ENCODE measurements at regions not wholly inside any gene's neighbourhood (a gene's known extent, or its start where the extent isn't known, plus 50 kb on each side); places are given as distances from the start of the nearest gene placed in this dataset.

DNA sequence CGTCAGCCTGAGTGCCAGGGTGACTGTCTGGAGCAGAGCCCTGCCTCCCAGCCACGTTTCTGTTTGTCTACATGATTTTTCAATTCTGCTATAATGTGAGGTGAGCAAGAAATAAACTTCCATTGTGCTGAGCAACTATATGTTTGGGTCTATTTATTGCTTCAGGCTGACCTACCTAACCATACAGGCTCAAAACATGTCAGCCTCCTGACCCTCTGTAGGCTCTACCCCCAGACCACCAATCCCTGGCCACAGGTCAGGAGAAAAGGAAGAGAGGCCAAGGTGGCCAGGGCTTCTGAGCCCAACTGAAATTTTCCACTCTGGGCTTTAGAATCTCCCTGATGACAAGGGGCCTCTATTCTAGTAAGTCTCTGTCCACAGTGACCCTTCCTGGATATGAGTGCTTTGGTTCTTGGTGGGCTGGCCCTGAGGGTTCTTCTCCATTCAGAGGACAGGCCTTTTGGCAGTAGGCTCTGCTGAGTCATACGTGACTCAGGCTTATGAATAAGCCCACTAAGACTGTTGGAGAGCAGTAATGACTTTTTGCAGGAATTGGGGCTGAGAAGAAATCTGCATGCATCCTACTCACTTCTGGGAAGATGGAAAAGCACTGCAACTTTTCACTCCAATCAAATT, 117.2 kb upstream of the TBCA start:
- DNase-seq (peak in 1 of 5 donors; percentile 42), ATAC-seq (peak in 2 of 4 donors; percentile 55 to 69)
- TF ChIP-seq POLR2A (IDR thresholded peaks at IDR 0.05): no peak
- TF ChIP-seq, protein P1, sequence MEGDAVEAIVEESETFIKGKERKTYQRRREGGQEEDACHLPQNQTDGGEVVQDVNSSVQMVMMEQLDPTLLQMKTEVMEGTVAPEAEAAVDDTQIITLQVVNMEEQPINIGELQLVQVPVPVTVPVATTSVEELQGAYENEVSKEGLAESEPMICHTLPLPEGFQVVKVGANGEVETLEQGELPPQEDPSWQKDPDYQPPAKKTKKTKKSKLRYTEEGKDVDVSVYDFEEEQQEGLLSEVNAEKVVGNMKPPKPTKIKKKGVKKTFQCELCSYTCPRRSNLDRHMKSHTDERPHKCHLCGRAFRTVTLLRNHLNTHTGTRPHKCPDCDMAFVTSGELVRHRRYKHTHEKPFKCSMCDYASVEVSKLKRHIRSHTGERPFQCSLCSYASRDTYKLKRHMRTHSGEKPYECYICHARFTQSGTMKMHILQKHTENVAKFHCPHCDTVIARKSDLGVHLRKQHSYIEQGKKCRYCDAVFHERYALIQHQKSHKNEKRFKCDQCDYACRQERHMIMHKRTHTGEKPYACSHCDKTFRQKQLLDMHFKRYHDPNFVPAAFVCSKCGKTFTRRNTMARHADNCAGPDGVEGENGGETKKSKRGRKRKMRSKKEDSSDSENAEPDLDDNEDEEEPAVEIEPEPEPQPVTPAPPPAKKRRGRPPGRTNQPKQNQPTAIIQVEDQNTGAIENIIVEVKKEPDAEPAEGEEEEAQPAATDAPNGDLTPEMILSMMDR (IDR thresholded peaks at IDR 0.05): no peak

DNA sequence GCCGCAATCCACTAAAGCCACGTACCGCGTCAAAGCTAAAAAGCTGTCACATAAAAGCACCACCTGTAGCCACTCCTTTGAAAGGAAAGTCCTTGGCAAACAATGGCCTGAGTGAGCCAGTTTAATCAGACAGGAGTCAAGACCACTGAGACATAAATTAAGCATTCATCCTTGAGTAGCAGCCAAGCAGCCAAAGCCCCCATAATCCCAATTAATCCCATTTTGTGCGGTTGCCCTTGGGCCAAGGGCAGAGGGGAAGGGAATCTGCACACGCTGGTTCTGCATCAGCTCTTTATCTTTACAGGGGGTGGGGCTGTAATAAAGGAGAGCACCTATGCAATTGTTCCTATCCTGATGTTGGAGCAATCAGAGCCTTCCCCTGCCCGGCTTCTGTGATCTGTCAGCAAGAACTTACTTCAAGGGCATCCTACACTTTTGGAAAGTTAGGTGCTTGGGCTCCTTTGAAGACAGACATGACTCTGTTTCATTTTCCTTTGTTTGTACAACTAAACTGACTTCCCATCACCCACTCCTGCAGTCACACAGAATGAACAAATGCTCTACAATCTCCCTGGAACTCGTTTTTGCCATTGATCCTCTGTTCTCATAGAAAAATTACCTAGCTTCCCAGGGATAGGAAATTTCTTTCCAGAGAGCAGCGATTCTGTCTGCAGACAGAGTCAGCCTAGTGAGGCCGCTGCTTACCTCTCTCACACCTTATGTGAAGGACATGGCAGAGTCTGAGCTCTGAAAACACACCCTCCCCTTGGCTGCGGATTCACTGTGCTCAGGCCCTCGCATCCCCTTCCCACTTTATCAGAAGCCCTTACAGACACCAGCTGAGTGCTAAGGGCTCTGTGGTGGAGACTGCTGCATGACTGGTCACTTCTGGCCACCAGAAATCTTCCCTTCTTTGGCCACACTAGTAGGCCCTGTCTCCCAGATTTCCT, 116.2 kb upstream of the TBCA start:
- intact Hi-C loops (cut with DNase I): no loop called here
- H3K27me3 ChIP-seq: peaks cover 0 to 7% (median 0%) of the 10 kb centered on the region in 9 donors
- no peaks in the 10 kb centered on the region for H3K9me3 ChIP-seq
- H3K4me1 ChIP-seq: peaks cover 0 to 8% (median 0%) of the 10 kb centered on the region in 12 donors
- H3K4me3 ChIP-seq: no peak overlapping the region
- ATAC-seq (no peak), DNase-seq (no peak)
- H3K36me3 ChIP-seq: no peaks in the 10 kb centered on the region
- no peak overlapping the region for H3K27ac ChIP-seq
- WGBS, 4 donors: 81 to 84% (median 82%) methylated on average over 12 of the region's 12 CpGs
- TF ChIP-seq POLR2A (IDR thresholded peaks at IDR 0.05): no peak
- TF ChIP-seq, protein P1 (IDR thresholded peaks at IDR 0.05): no peak

More for the DNA sequence above, 117.2 kb upstream of the TBCA start:
- Histone ChIP-seq H3K36me3 (no peaks in the 10 kb centered on the region), H3K27ac (peak overlapping the region in 1 of 12 donors; percentile 57), H3K9me3 (no peaks in the 10 kb centered on the region), H3K27me3 (no peaks in the 10 kb centered on the region), H3K4me3 (no peak overlapping the region), H3K4me1 (peaks cover 0 to 8% (median 0%) of the 10 kb centered on the region in 12 donors)
- WGBS, 4 donors: 65 to 85% (median 78%) methylated on average over 3 of the region's 3 CpGs
- intact Hi-C loops (cut with DNase I): no loop called here

DNA sequence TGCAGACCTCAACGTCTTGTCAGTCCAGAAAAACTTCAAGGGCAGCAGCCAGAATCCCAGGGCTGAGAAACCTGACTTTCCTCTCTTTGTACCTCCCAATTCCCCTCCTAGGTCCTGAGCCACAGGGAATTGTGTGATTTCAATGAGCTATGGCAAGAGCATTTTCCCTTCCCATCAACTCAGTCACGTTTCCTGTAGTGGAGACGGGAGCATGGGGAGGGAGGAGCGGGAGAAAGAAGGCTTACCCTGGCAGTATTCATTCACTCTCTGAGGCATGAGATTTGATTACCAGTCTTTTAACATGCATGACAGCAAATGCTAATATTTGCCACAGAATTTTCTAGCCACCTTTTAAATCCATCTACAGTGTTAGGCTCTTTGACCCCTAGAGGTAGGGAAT, 109.4 kb upstream of the TBCA start:
- Histone ChIP-seq H3K4me1 (no peaks in the 10 kb centered on the region), H3K9me3 (no peaks in the 10 kb centered on the region), H3K27ac (no peak overlapping the region), H3K36me3 (no peaks in the 10 kb centered on the region), H3K4me3 (no peak overlapping the region), H3K27me3 (peaks cover 0 to 41% (median 4%) of the 10 kb centered on the region in 9 donors)
- no peak for ATAC-seq
- TF ChIP-seq POLR2A (IDR thresholded peaks at IDR 0.05): no peak
- TF ChIP-seq, protein P1 (IDR thresholded peaks at IDR 0.05): no peak
- 52 to 75% (median 64%) methylated on average over 4 of the region's 4 CpGs for WGBS, 4 donors
- DNase-seq: no peak
- intact Hi-C loops (cut with DNase I): no loop called here

DNA sequence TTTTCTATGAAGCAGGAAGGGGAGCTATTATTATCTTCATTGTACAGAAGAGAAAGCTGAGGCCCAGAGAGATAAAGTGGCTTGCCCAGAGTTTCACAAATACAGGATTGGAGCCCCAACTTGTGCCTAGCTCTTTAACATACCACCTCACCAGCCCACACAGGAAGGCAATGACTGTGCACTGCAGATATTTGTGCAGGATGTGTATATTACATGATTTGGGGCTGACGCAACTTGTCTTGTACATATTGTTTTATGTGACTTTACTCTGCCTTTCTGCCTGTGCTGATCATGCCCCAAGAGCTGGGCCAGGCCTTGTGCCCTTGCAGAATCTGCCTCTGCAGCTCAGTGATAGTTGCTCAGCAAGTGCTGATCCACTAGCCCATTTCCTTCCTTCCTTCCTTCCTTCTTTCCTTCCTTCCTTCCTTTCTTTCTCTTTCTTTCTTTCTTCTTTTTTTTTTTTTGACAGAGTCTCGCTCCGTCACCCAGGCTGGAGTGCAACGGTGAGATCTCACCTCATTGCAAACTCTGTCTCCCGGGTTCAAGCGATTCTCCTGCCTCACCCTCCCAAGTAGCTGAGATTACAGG, 106.6 kb upstream of the TBCA start:
- Histone ChIP-seq H3K36me3 (no peaks in the 10 kb centered on the region), H3K4me1 (no peaks in the 10 kb centered on the region), H3K27me3 (peaks cover 0 to 41% (median 4%) of the 10 kb centered on the region in 9 donors), H3K9me3 (no peaks in the 10 kb centered on the region), H3K4me3 (no peak overlapping the region), H3K27ac (no peak overlapping the region)
- TF ChIP-seq, protein P1 (IDR thresholded peaks at IDR 0.05): no peak
- no peak for TF ChIP-seq POLR2A (IDR thresholded peaks at IDR 0.05)
- DNase-seq: no peak
- ATAC-seq: no peak
- 78 to 83% (median 81%) methylated on average over 6 of the region's 6 CpGs for WGBS, 4 donors
- intact Hi-C loops (cut with DNase I): no loop called here

All from heart left ventricle (tissue), 16 donors.